Endothelial cell of umbilical vein (primary cell): ENCODE measurements at regions not wholly inside any gene's neighbourhood (a gene's known extent, or its start where the extent isn't known, plus 50 kb on each side); places are given as distances from the start of the nearest gene placed in this dataset.

ENCODE experiments used
- BruUV-seq: library from RNA; stranded (reverse); fragments of 400-500 nt; replicated peaks from 2 replicates; lab custom pipeline; 2021; lab: Mats Ljungman, UMichigan
- CTCF ChIA-PET: fragments of 300-600, 350-600 bp; sonication (Branson Sonifier 250); formaldehyde crosslinking; loops from one replicate; lab custom pipeline; 2021; ENCODE audit warnings: antibody characterized with exemption, inconsistent platforms; lab: Charles Lee
- POLR2A ChIA-PET: fragments of 300-600, 350-600 bp; sonication (Branson Sonifier 250); formaldehyde crosslinking; loops from one replicate; lab custom pipeline; 2021; ENCODE audit warnings: antibody characterized with exemption, inconsistent platforms; lab: Charles Lee
- DNase-seq: peaks from one replicate; pipeline ENCODE4 v3.0.0-alpha.2; 2011; ENCODE audit warnings: low read depth, low spot score
- FAIRE-seq: peaks from 2 replicates; lab custom pipeline; 2011; peaks lifted over from hg19 to GRCh38; lab: Jason Lieb, UNC
- H2AFZ ChIP-seq: 2 replicates; pipeline ENCODE4 v1.6.0; 2012; ENCODE audit warnings: low read depth, low read length, control low read depth, inconsistent platforms
- H3K27ac ChIP-seq: 2 replicates; pipeline ENCODE4 v1.5.1; 2011; ENCODE audit warnings: low read depth, mild to moderate bottlenecking, control low read depth, low read length, moderate library complexity; ENCODE audit not compliant: insufficient read depth
- H3K27me3 ChIP-seq, 2 experiments: 2 replicates each; pipeline versions ENCODE4 v1.6.0 to v1.6.1; 2011; ENCODE audit warnings: low read length in 2 of 2, mixed read lengths in 1 of 2; ENCODE audit not compliant: control insufficient read depth in 2 of 2, insufficient read depth in 2 of 2
- H3K36me3 ChIP-seq, 2 experiments: 2 replicates in 1 of 2; 3 replicates in 1 of 2; pipeline ENCODE4 v1.5.1; 2011; ENCODE audit warnings: low read length in 2 of 2, mild to moderate bottlenecking in 1 of 2, moderate library complexity in 1 of 2; ENCODE audit not compliant: control insufficient read depth in 2 of 2, insufficient read depth in 2 of 2; ENCODE audit errors: extremely low read depth in 1 of 2
- H3K4me1 ChIP-seq: 3 replicates; pipeline ENCODE4 v1.5.1; 2011; ENCODE audit warnings: mild to moderate bottlenecking, low read length; ENCODE audit not compliant: control insufficient read depth, insufficient read depth; ENCODE audit errors: extremely low read depth
- H3K4me2 ChIP-seq: 2 replicates; pipeline ENCODE4 v1.6.1; 2011; ENCODE audit warnings: low read length, control low read depth, mixed read lengths; ENCODE audit not compliant: insufficient read depth
- H3K4me3 ChIP-seq, 3 experiments: fragments of 200-600 bp in 1 of 3; sonication (generic), shearing (Covaris generic) in 1 of 3; replicated peaks in 1 of 3; 2 replicates each; pipeline ENCODE4 v1.5.1; 2011 to 2016; ENCODE audit warnings: control low read depth in 3 of 3, low read length in 3 of 3, mild to moderate bottlenecking in 2 of 3, inconsistent platforms in 1 of 3, low read depth in 1 of 3, moderate library complexity in 1 of 3; ENCODE audit not compliant: insufficient read depth in 1 of 3
- H3K79me2 ChIP-seq: 2 replicates; pipeline ENCODE4 v1.6.0; 2012; ENCODE audit warnings: low read length, inconsistent platforms; ENCODE audit not compliant: control insufficient read depth, insufficient read depth
- H3K9ac ChIP-seq: replicated peaks from 2 replicates; pipeline ENCODE3; 2011; ENCODE audit warnings: low read length, control low read depth; ENCODE audit not compliant: insufficient read depth; ENCODE audit errors: extremely low read depth
- H3K9me1 ChIP-seq: replicated peaks from 3 replicates; pipeline ENCODE4 v1.6.0; 2011; ENCODE audit warnings: mild to moderate bottlenecking, low read length; ENCODE audit not compliant: control insufficient read depth, insufficient read depth; ENCODE audit errors: extremely low read depth
- H3K9me3 ChIP-seq: replicated peaks from 2 replicates; pipeline ENCODE4 v1.5.1; 2012; ENCODE audit warnings: low read length, inconsistent platforms; ENCODE audit not compliant: control insufficient read depth, insufficient read depth
- H4K20me1 ChIP-seq: replicated peaks from 2 replicates; pipeline ENCODE3; 2011; ENCODE audit warnings: mild to moderate bottlenecking, low read length; ENCODE audit not compliant: control insufficient read depth, insufficient read depth; ENCODE audit errors: extremely low read depth
- EZH2 ChIP-seq: IDR thresholded peaks from 2 replicates; pipeline ENCODE4 v1.6.1; 2012; ENCODE audit warnings: borderline replicate concordance, low read depth, mild to moderate bottlenecking, moderate library complexity, low read length, inconsistent platforms; ENCODE audit not compliant: severe bottlenecking
- FOS ChIP-seq: IDR thresholded peaks from 2 replicates; pipeline ENCODE4 v1.6.1; 2011; ENCODE audit warnings: mild to moderate bottlenecking, low read length, moderate library complexity, borderline replicate concordance; ENCODE audit not compliant: insufficient read depth
- GATA2 ChIP-seq: IDR thresholded peaks from 2 replicates; pipeline ENCODE4 v1.7.0; 2011; ENCODE audit warnings: low read depth, mild to moderate bottlenecking, moderate library complexity, mixed read lengths, low read length; ENCODE audit not compliant: insufficient read length, insufficient read depth
- JUN ChIP-seq: IDR thresholded peaks from 2 replicates; pipeline ENCODE4 v1.6.1; 2011; ENCODE audit warnings: borderline replicate concordance, low read depth; ENCODE audit not compliant: insufficient read length, insufficient read depth
- MYC ChIP-seq: IDR thresholded peaks from one replicate; pipeline ENCODE4 v1.6.1; 2011; ENCODE audit warnings: mild to moderate bottlenecking, low read depth, low read length
- dilution Hi-C: fragments of 300-500 bp; cut with MboI; formaldehyde crosslinking; loops from one replicate; pipeline ENCODE4 v1.15.0; 2019; ENCODE audit warnings: low sequenced_read_pairs; ENCODE audit not compliant: extremely low pct_ligation_motif_present
- intact Hi-C: fragments of 100-400 bp; cut with micrococcal nuclease; formaldehyde crosslinking; loops from one replicate; pipeline ENCODE4 v1.10.0; 2022

DNA sequence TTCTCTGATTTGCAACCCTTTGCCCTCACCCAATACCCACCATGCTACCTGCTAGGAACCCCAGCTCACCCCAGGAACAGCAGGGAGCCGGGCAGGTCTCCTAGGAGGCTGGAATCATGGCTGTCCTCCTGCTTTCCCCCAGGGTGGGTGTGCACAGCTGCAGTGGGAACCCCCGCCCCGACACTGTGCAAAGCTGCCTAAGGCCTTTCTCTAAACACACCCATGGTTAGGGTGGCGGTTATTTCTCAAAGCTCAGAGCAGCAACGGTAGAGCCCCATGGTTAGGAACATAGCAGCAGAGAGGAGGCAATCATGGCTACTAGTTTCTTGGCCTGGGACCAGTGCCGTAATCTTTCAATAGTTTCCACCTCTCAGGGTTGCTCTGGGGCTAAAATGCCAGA, 52.2 kb downstream of the ABCC12 start:
- dilution Hi-C loops, result no loop called here
- intact Hi-C loops, result no loop called here
- BruUV-seq, result no TSS peak
- Histone ChIP-seq H3K9me1 (no peaks in the 10 kb centered on the region), H3K27ac (no peak overlapping the region), H3K9ac (no peak overlapping the region), H2AFZ (no peak overlapping the region), H3K36me3 (no peaks in the 10 kb centered on the region), H3K79me2 (no peaks in the 10 kb centered on the region), H3K4me1 (no peaks in the 10 kb centered on the region), H4K20me1 (no peaks in the 10 kb centered on the region), H3K9me3 (no peaks in the 10 kb centered on the region), H3K27me3 (no peaks in the 10 kb centered on the region), H3K4me2 (no peak overlapping the region), H3K4me3 (no peak overlapping the region)
- DNase-seq (no peak), FAIRE-seq (no peak)
- TF ChIP-seq GATA2, result no peak
- ChIA-PET CTCF (no interaction called here), POLR2A (no interaction called here)

DNA sequence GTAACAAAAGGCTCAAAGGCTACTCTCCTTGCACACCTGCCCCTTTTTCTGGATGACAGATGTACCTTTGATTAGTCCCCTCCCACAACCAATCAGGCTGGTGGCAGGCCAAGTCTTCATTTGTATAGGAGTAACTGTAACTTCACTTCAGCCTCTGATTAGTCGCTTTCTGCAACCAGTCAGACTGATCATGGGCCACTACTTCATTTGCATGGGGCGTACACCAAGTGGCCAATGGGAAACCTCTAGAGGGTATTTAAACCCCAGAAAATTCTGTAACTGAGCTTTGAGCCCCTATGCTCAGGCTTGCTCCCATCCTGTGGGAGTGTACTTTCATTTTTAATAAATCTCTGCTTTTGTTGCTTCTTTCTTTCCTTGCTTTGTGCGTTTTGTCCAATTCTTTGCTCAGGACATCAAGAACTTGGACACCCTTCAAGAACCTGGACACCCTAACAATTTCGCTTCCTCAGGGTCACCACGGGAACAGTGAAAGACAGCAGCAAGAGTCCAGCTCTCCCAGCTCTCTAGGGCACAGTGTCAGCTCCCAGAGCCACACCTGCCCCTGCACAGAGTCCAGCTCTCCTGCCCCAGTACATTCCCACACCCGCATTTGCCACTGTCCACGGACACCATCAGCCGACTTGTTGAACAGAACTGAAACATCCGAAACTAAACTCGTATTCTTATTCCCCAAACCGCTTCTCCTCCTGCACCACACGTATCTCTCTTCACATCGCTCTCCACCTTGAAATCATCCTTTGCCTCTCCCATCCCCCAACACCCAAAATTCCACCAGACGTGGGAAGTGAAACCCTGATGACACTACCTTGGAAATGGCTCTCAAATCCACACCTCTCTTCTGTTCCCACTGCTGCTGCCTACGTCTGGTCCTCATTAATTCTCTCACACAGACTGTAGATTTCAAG, 53.4 kb downstream of the ABCC12 start:
- CTCF ChIA-PET, result no interaction called here
- intact Hi-C loops, result no loop called here

More for the DNA sequence above, 53.4 kb downstream of the ABCC12 start:
- no peaks in the 10 kb centered on the region for H3K9me1 ChIP-seq
- H3K9ac ChIP-seq, result no peak overlapping the region
- no peak for FAIRE-seq
- DNase-seq, result no peak
- H3K36me3 ChIP-seq, result no peaks in the 10 kb centered on the region
- H3K79me2 ChIP-seq, result no peaks in the 10 kb centered on the region
- H3K4me1 ChIP-seq, result no peaks in the 10 kb centered on the region
- dilution Hi-C loops, result no loop called here
- no peak overlapping the region for H3K27ac ChIP-seq
- H3K9me3 ChIP-seq, result no peaks in the 10 kb centered on the region
- POLR2A ChIA-PET, result no interaction called here
- H3K27me3 ChIP-seq, result no peaks in the 10 kb centered on the region
- TF ChIP-seq JUN (no peak), FOS (no peak), EZH2 (no peak), MYC (no peak)
- no peak overlapping the region for H3K4me3 ChIP-seq
- no TSS peak for BruUV-seq
- H4K20me1 ChIP-seq, result no peaks in the 10 kb centered on the region
- no peak overlapping the region for H2AFZ ChIP-seq
- no peak overlapping the region for H3K4me2 ChIP-seq
